Rectal smooth muscle tissue (tissue), 1 donor: ENCODE measurements at regions not wholly inside any gene's neighbourhood (a gene's known extent, or its start where the extent isn't known, plus 50 kb on each side); places are given as distances from the start of the nearest gene placed in this dataset.

Source experiments
- H3K27ac ChIP-seq: one replicate; pipeline ENCODE4 v1.7.0; 2013; ENCODE audit warnings: low read depth, low read length, inconsistent platforms
- H3K27me3 ChIP-seq: one replicate; pipeline ENCODE4 v1.7.0; 2013; ENCODE audit warnings: low read length; ENCODE audit not compliant: control insufficient read depth, insufficient read depth
- H3K36me3 ChIP-seq: one replicate; pipeline ENCODE4 v1.7.0; 2013; ENCODE audit warnings: low read length; ENCODE audit not compliant: control insufficient read depth, insufficient read depth
- H3K4me1 ChIP-seq: one replicate; pipeline ENCODE4 v1.7.0; 2013; ENCODE audit warnings: low read length; ENCODE audit not compliant: control insufficient read depth, insufficient read depth
- H3K4me3 ChIP-seq: one replicate; pipeline ENCODE4 v1.7.0; 2013; ENCODE audit warnings: low read length
- H3K9ac ChIP-seq: one replicate; pipeline ENCODE4 v1.7.0; 2013; ENCODE audit warnings: low read length

GRCh38 chr5:93289942-93290341 is 291.1 kb downstream of the NR2F1-AS1 start:
- Histone ChIP-seq H3K36me3 (no peaks in the 10 kb centered on the region), H3K27ac (no peak overlapping the region), H3K4me3 (no peak overlapping the region), H3K4me1 (no peaks in the 10 kb centered on the region), H3K9ac (no peak overlapping the region), H3K27me3 (no peaks in the 10 kb centered on the region)

- Histone ChIP-seq H3K4me3 (no peak overlapping the region), H3K27ac (no peak overlapping the region), H3K4me1 (no peaks in the 10 kb centered on the region), H3K9ac (no peak overlapping the region), H3K36me3 (no peaks in the 10 kb centered on the region), H3K27me3 (no peaks in the 10 kb centered on the region)
Observed at GRCh38 chr5:93285461-93285860, 295.6 kb downstream of the NR2F1-AS1 start.

GRCh38 chr5:93281980-93282772 is 298.8 kb downstream of the NR2F1-AS1 start:
- Histone ChIP-seq H3K36me3 (no peaks in the 10 kb centered on the region), H3K4me1 (no peaks in the 10 kb centered on the region), H3K9ac (no peak overlapping the region), H3K27ac (no peak overlapping the region), H3K27me3 (no peaks in the 10 kb centered on the region), H3K4me3 (no peak overlapping the region)

- H3K27me3 ChIP-seq, result no peaks in the 10 kb centered on the region
- no peak overlapping the region for H3K4me3 ChIP-seq
Observed at GRCh38 chr5:93280518-93280917, 300.5 kb downstream of the NR2F1-AS1 start.

GRCh38 chr5:93279296-93279963 is 301.6 kb downstream of the NR2F1-AS1 start:
- no peaks in the 10 kb centered on the region for H3K4me1 ChIP-seq
- no peak overlapping the region for H3K27ac ChIP-seq
- no peak overlapping the region for H3K4me3 ChIP-seq
- H3K27me3 ChIP-seq, result no peaks in the 10 kb centered on the region
- no peaks in the 10 kb centered on the region for H3K36me3 ChIP-seq
- no peak overlapping the region for H3K9ac ChIP-seq

More at GRCh38 chr5:93280518-93280917, 300.5 kb downstream of the NR2F1-AS1 start:
- H3K27ac ChIP-seq, result no peak overlapping the region
- H3K9ac ChIP-seq, result no peak overlapping the region
- H3K4me1 ChIP-seq, result no peaks in the 10 kb centered on the region
- H3K36me3 ChIP-seq, result no peaks in the 10 kb centered on the region

GRCh38 chr5:93278896-93279295 is 302.1 kb downstream of the NR2F1-AS1 start:
- Histone ChIP-seq H3K27ac (no peak overlapping the region), H3K9ac (no peak overlapping the region), H3K4me3 (no peak overlapping the region), H3K36me3 (no peaks in the 10 kb centered on the region), H3K4me1 (no peaks in the 10 kb centered on the region), H3K27me3 (no peaks in the 10 kb centered on the region)

GRCh38 chr5:93277051-93277450 is 304.0 kb downstream of the NR2F1-AS1 start:
- Histone ChIP-seq H3K36me3 (no peaks in the 10 kb centered on the region), H3K27me3 (no peaks in the 10 kb centered on the region), H3K27ac (no peak overlapping the region), H3K4me3 (no peak overlapping the region), H3K9ac (no peak overlapping the region), H3K4me1 (no peaks in the 10 kb centered on the region)

- H3K4me3 ChIP-seq, result no peak overlapping the region
- no peak overlapping the region for H3K9ac ChIP-seq
- H3K27me3 ChIP-seq, result no peaks in the 10 kb centered on the region
- H3K36me3 ChIP-seq, result no peaks in the 10 kb centered on the region
- no peak overlapping the region for H3K27ac ChIP-seq
- no peaks in the 10 kb centered on the region for H3K4me1 ChIP-seq
Observed at GRCh38 chr5:93275376-93275775, 305.6 kb downstream of the NR2F1-AS1 start.

GRCh38 chr5:93274291-93274690 is 306.7 kb downstream of the NR2F1-AS1 start:
- Histone ChIP-seq H3K4me3 (no peak overlapping the region), H3K27ac (no peak overlapping the region), H3K36me3 (no peaks in the 10 kb centered on the region), H3K4me1 (no peaks in the 10 kb centered on the region), H3K9ac (no peak overlapping the region), H3K27me3 (no peaks in the 10 kb centered on the region)

- Histone ChIP-seq H3K4me1 (no peaks in the 10 kb centered on the region), H3K27ac (no peak overlapping the region), H3K27me3 (no peaks in the 10 kb centered on the region), H3K9ac (no peak overlapping the region), H3K4me3 (no peak overlapping the region), H3K36me3 (no peaks in the 10 kb centered on the region)
Observed at GRCh38 chr5:93273176-93273575, 307.8 kb downstream of the NR2F1-AS1 start.

- H3K4me1 ChIP-seq, result no peaks in the 10 kb centered on the region
- no peak overlapping the region for H3K4me3 ChIP-seq
- H3K27ac ChIP-seq, result no peak overlapping the region
- no peaks in the 10 kb centered on the region for H3K27me3 ChIP-seq
- no peak overlapping the region for H3K9ac ChIP-seq
- no peaks in the 10 kb centered on the region for H3K36me3 ChIP-seq
Observed at GRCh38 chr5:93272108-93272507, 308.9 kb downstream of the NR2F1-AS1 start.

GRCh38 chr5:93267736-93268135 is 313.3 kb downstream of the NR2F1-AS1 start:
- H3K9ac ChIP-seq, result no peak overlapping the region
- no peaks in the 10 kb centered on the region for H3K27me3 ChIP-seq
- no peak overlapping the region for H3K27ac ChIP-seq
- H3K36me3 ChIP-seq, result no peaks in the 10 kb centered on the region
- no peak overlapping the region for H3K4me3 ChIP-seq
- no peaks in the 10 kb centered on the region for H3K4me1 ChIP-seq

GRCh38 chr5:93267276-93267675 is 313.7 kb downstream of the NR2F1-AS1 start:
- H3K4me3 ChIP-seq, result no peak overlapping the region
- no peaks in the 10 kb centered on the region for H3K27me3 ChIP-seq
- H3K4me1 ChIP-seq, result no peaks in the 10 kb centered on the region
- no peaks in the 10 kb centered on the region for H3K36me3 ChIP-seq
- H3K27ac ChIP-seq, result no peak overlapping the region
- no peak overlapping the region for H3K9ac ChIP-seq
